ENCODE measurements at regions not wholly inside any gene's neighbourhood (a gene's known extent, or its start where the extent isn't known, plus 50 kb on each side); places are given as distances from the start of the nearest gene placed in this dataset.
"Not testable (repeated sequence)": the region's sequence is repeated elsewhere in the genome, so short reads cannot be mapped to it uniquely, and the experiment has no call there.

DNA sequence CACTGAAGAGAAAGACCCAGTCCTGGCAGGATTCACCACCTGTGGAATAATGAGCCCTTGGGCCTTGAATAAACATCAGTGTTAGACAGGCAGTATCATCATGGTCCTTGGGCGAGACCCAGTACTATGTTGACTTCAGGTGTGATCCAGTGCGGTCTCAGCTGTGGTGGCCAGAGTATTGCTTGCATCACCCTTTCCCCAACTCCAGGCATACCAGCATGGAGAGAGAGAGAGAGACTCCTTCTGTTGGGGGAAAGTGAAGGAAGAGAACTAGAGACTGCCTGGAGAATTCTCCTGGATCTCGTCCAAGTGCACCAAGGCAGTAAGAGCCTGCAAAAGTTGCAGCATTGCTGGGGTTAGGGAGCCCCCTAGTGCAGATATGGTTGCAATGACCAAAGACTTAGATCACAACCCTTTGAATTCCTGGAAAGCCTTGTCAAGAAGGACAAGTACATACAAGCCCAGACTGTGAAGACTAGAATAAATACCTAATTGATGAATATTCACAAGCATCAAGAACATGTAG is 61.1 kb upstream of the VAMP7 start:
- H3K4me2 ChIP-seq (ENCODE audit: low read length): no peak overlapping the region
- H3K9ac ChIP-seq (ENCODE audit: low read depth, low read length): no peak overlapping the region
- H3K4me3 ChIP-seq (ENCODE audit: low read length): no peak overlapping the region
- H3K36me3 ChIP-seq (ENCODE audit: insufficient read depth, low read length): no peaks in the 10 kb centered on the region
- no peaks in the 10 kb centered on the region for H3K4me1 ChIP-seq (ENCODE audit: control insufficient read depth, insufficient read depth, low read length)
- no peaks in the 10 kb centered on the region for H3K27me3 ChIP-seq (ENCODE audit: control insufficient read depth, insufficient read depth, low read length)
- no peaks in the 10 kb centered on the region for H3K9me3 ChIP-seq (replicated peaks; ENCODE audit: low read length)

GRCh38 chrX:155819525-155819924 is 61.6 kb upstream of the VAMP7 start:
- Histone ChIP-seq H3K9ac (ENCODE audit: low read depth, low read length) (no peak overlapping the region), H3K9me3 (replicated peaks; ENCODE audit: low read length) (no peaks in the 10 kb centered on the region), H3K4me1 (ENCODE audit: control insufficient read depth, insufficient read depth, low read length) (no peaks in the 10 kb centered on the region), H3K4me3 (ENCODE audit: low read length) (no peak overlapping the region), H3K36me3 (ENCODE audit: insufficient read depth, low read length) (no peaks in the 10 kb centered on the region), H3K4me2 (ENCODE audit: low read length) (no peak overlapping the region), H3K27me3 (ENCODE audit: control insufficient read depth, insufficient read depth, low read length) (no peaks in the 10 kb centered on the region)

- H3K4me3 ChIP-seq (ENCODE audit: low read length); H3K27me3 ChIP-seq (ENCODE audit: control insufficient read depth, insufficient read depth, low read length); H3K9me3 ChIP-seq (replicated peaks; ENCODE audit: low read length); H3K36me3 ChIP-seq (ENCODE audit: insufficient read depth, low read length); H3K4me1 ChIP-seq (ENCODE audit: control insufficient read depth, insufficient read depth, low read length); H3K4me2 ChIP-seq (ENCODE audit: low read length); H3K9ac ChIP-seq (ENCODE audit: low read depth, low read length): not testable (repeated sequence)
Measured at GRCh38 chrX:155814391-155814790, 66.8 kb upstream of the VAMP7 start.

GRCh38 chrX:155779831-155780230 is 101.3 kb upstream of the VAMP7 start:
- no peaks in the 10 kb centered on the region for H3K36me3 ChIP-seq (ENCODE audit: insufficient read depth, low read length)
- no peaks in the 10 kb centered on the region for H3K27me3 ChIP-seq (ENCODE audit: control insufficient read depth, insufficient read depth, low read length)
- H3K9ac ChIP-seq (ENCODE audit: low read depth, low read length): no peak overlapping the region
- no peak overlapping the region for H3K4me2 ChIP-seq (ENCODE audit: low read length)
- H3K4me3 ChIP-seq (ENCODE audit: low read length): no peak overlapping the region
- H3K4me1 ChIP-seq (ENCODE audit: control insufficient read depth, insufficient read depth, low read length): no peaks in the 10 kb centered on the region
- H3K9me3 ChIP-seq (replicated peaks; ENCODE audit: low read length): no peaks in the 10 kb centered on the region

GRCh38 chrX:155778844-155779553 is 102.1 kb upstream of the VAMP7 start:
- H3K4me1 ChIP-seq (ENCODE audit: control insufficient read depth, insufficient read depth, low read length): no peaks in the 10 kb centered on the region
- H3K36me3 ChIP-seq (ENCODE audit: insufficient read depth, low read length): no peaks in the 10 kb centered on the region
- H3K4me2 ChIP-seq (ENCODE audit: low read length): no peak overlapping the region
- no peaks in the 10 kb centered on the region for H3K9me3 ChIP-seq (replicated peaks; ENCODE audit: low read length)
- no peaks in the 10 kb centered on the region for H3K27me3 ChIP-seq (ENCODE audit: control insufficient read depth, insufficient read depth, low read length)
- H3K9ac ChIP-seq (ENCODE audit: low read depth, low read length): no peak overlapping the region
- H3K4me3 ChIP-seq (ENCODE audit: low read length): no peak overlapping the region

DNA sequence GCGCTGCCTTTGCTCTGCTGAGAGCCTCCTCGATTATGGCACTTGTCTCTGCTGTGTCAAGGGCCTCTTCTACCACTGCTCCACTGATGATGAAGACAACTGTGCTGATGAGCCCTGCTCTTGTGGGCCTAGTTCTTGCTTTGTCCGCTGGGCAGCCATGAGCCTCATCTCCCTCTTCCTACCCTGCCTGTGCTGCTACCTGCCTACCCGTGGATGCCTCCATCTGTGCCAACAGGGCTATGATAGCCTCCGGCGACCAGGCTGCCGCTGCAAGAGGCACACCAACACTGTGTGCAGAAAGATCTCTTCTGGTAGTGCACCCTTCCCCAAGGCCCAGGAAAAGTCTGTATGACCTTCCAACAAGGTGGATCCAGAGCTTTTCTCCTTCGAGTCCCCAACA is 106.8 kb upstream of the VAMP7 start:
- no peaks in the 10 kb centered on the region for H3K36me3 ChIP-seq (ENCODE audit: insufficient read depth, low read length)
- no peak overlapping the region for H3K4me3 ChIP-seq (ENCODE audit: low read length)
- H3K4me2 ChIP-seq (ENCODE audit: low read length): no peak overlapping the region
- no peak overlapping the region for H3K9ac ChIP-seq (ENCODE audit: low read depth, low read length)
- H3K9me3 ChIP-seq (replicated peaks; ENCODE audit: low read length): no peaks in the 10 kb centered on the region
- no peaks in the 10 kb centered on the region for H3K27me3 ChIP-seq (ENCODE audit: control insufficient read depth, insufficient read depth, low read length)
- H3K4me1 ChIP-seq (ENCODE audit: control insufficient read depth, insufficient read depth, low read length): no peaks in the 10 kb centered on the region

GRCh38 chrX:155767876-155768769 is 113.0 kb upstream of the VAMP7 start:
- peaks cover 4% of the 10 kb centered on the region for H3K4me1 ChIP-seq (ENCODE audit: control insufficient read depth, insufficient read depth, low read length)
- no peaks in the 10 kb centered on the region for H3K27me3 ChIP-seq (ENCODE audit: control insufficient read depth, insufficient read depth, low read length)
- H3K9ac ChIP-seq (ENCODE audit: low read depth, low read length): peak overlapping the region; percentile 40
- H3K9me3 ChIP-seq (replicated peaks; ENCODE audit: low read length): no peaks in the 10 kb centered on the region
- H3K36me3 ChIP-seq (ENCODE audit: insufficient read depth, low read length): no peaks in the 10 kb centered on the region
- H3K4me3 ChIP-seq (ENCODE audit: low read length): peak overlapping the region; percentile 82
- peak overlapping the region; percentile 74 for H3K4me2 ChIP-seq (ENCODE audit: low read length)

- H3K4me3 ChIP-seq (ENCODE audit: low read length): peak overlapping the region; percentile 82
- peaks cover 4% of the 10 kb centered on the region for H3K4me1 ChIP-seq (ENCODE audit: control insufficient read depth, insufficient read depth, low read length)
- peak overlapping the region; percentile 74 for H3K4me2 ChIP-seq (ENCODE audit: low read length)
- H3K36me3 ChIP-seq (ENCODE audit: insufficient read depth, low read length): no peaks in the 10 kb centered on the region
- no peaks in the 10 kb centered on the region for H3K9me3 ChIP-seq (replicated peaks; ENCODE audit: low read length)
- peak overlapping the region; percentile 46 for H3K9ac ChIP-seq (ENCODE audit: low read depth, low read length)
- H3K27me3 ChIP-seq (ENCODE audit: control insufficient read depth, insufficient read depth, low read length): no peaks in the 10 kb centered on the region
Measured at GRCh38 chrX:155767051-155767875, 113.9 kb upstream of the VAMP7 start.

GRCh38 chrX:155766321-155766720 is 114.8 kb upstream of the VAMP7 start:
- H3K4me2 ChIP-seq (ENCODE audit: low read length): peak overlapping the region; percentile 74
- H3K4me3 ChIP-seq (ENCODE audit: low read length): no peak overlapping the region
- no peak overlapping the region for H3K9ac ChIP-seq (ENCODE audit: low read depth, low read length)
- H3K36me3 ChIP-seq (ENCODE audit: insufficient read depth, low read length): no peaks in the 10 kb centered on the region
- H3K4me1 ChIP-seq (ENCODE audit: control insufficient read depth, insufficient read depth, low read length): peaks cover 4% of the 10 kb centered on the region
- H3K9me3 ChIP-seq (replicated peaks; ENCODE audit: low read length): no peaks in the 10 kb centered on the region
- no peaks in the 10 kb centered on the region for H3K27me3 ChIP-seq (ENCODE audit: control insufficient read depth, insufficient read depth, low read length)

- H3K9ac ChIP-seq (ENCODE audit: low read depth, low read length): no peak overlapping the region
- peaks cover 3% of the 10 kb centered on the region for H3K4me1 ChIP-seq (ENCODE audit: control insufficient read depth, insufficient read depth, low read length)
- no peaks in the 10 kb centered on the region for H3K9me3 ChIP-seq (replicated peaks; ENCODE audit: low read length)
- H3K27me3 ChIP-seq (ENCODE audit: control insufficient read depth, insufficient read depth, low read length): no peaks in the 10 kb centered on the region
- no peak overlapping the region for H3K4me3 ChIP-seq (ENCODE audit: low read length)
- no peak overlapping the region for H3K4me2 ChIP-seq (ENCODE audit: low read length)
- H3K36me3 ChIP-seq (ENCODE audit: insufficient read depth, low read length): no peaks in the 10 kb centered on the region
Measured at GRCh38 chrX:155761185-155761584, 120.0 kb upstream of the VAMP7 start.

Measured in skeletal muscle satellite cell (primary cell).